Esophagus squamous epithelium (tissue), 5 donors: ENCODE measurements at regions not wholly inside any gene's neighbourhood (a gene's known extent, or its start where the extent isn't known, plus 50 kb on each side); places are given as distances from the start of the nearest gene placed in this dataset.

Source experiments
- DNase-seq: peaks from one replicate; lab custom pipeline; 2025; lab: John Stamatoyannopoulos, UW
- H3K27ac ChIP-seq, 4 donors: fragments of 200-600 bp; sonication (generic); one replicate each; pipeline ENCODE4 v1.5.1; 2016 to 2019; ENCODE audit warnings: mild to moderate bottlenecking in 1 of 4
- H3K27me3 ChIP-seq, 4 donors: fragments of 200-600 bp; sonication (generic); 1 replicate in 3 of 4; 2 replicates in 1 of 4; pipeline versions ENCODE4 v1.5.1 to v1.6.0; 2017 to 2021; ENCODE audit warnings: antibody characterized with exemption in 1 of 4
- H3K36me3 ChIP-seq, 3 donors: fragments of 200-600 bp; sonication (generic); one replicate each; pipeline ENCODE4 v1.5.1; 2016 to 2019
- H3K4me1 ChIP-seq, 3 donors: fragments of 200-600 bp; sonication (generic); one replicate each; pipeline ENCODE4 v1.5.1; 2017 to 2019
- H3K4me3 ChIP-seq, 4 donors: fragments of 200-600 bp; sonication (generic); 1 replicate in 3 of 4; 2 replicates in 1 of 4; pipeline ENCODE4 v1.5.1; 2016 to 2019; ENCODE audit warnings: mild to moderate bottlenecking in 2 of 4, moderate library complexity in 1 of 4
- H3K9me3 ChIP-seq, 3 donors: fragments of 200-600 bp; sonication (generic); one replicate each; pipeline ENCODE4 v1.5.1; 2016 to 2019
- CTCF ChIP-seq, 6 experiments: fragments of 450-650 bp in 4 of 6; fragments of 200-600 bp in 2 of 6; sonication (generic) in 2 of 6; IDR thresholded peaks; one replicate each; pipeline ENCODE4 v1.5.1; 2016 to 2019; ENCODE audit warnings: antibody characterized with exemption in 6 of 6, mild to moderate bottlenecking in 4 of 6, moderate library complexity in 4 of 6
- POLR2A ChIP-seq, 4 donors: fragments of 450-650 bp; IDR thresholded peaks; one replicate each; pipeline ENCODE4 v1.6.1; 2017; ENCODE audit warnings: antibody characterized with exemption in 4 of 4, mild to moderate bottlenecking in 4 of 4, moderate library complexity in 3 of 4
- WGBS, 2 donors: methylation state at CpG; one replicate each; pipeline ENCODE4 v1.1.5; 2018; 5-methylcytosine and 5-hydroxymethylcytosine counted together
- intact Hi-C: fragments of 100-400 bp; cut with DNase I; formaldehyde crosslinking; loops from one replicate; pipeline ENCODE4 v1.15.0; 2022
- donor health status: DM: yes; HTN: yes; CAD: no.

- no peak for TF ChIP-seq CTCF (IDR thresholded peaks at IDR 0.05)
- TF ChIP-seq POLR2A (IDR thresholded peaks at IDR 0.05), result no peak
- no peak for DNase-seq
- intact Hi-C loops, result no loop called here
- H3K36me3 ChIP-seq, result no peaks in the 10 kb centered on the region
- H3K4me3 ChIP-seq, result no peak overlapping the region
- H3K27ac ChIP-seq, result no peak overlapping the region
- H3K9me3 ChIP-seq, result no peaks in the 10 kb centered on the region
- no peaks in the 10 kb centered on the region for H3K4me1 ChIP-seq
- H3K27me3 ChIP-seq, result no peaks in the 10 kb centered on the region
Observed at GRCh38 chr4:107216379-107216778, 180.3 kb upstream of the DKK2 start.

GRCh38 chr4:107215222-107215621 lies 179.1 kb upstream of the DKK2 start:
- Histone ChIP-seq H3K27me3 (no peaks in the 10 kb centered on the region), H3K27ac (no peak overlapping the region), H3K4me1 (peaks cover 0 to 2% (median 0%) of the 10 kb centered on the region in 3 donors), H3K36me3 (no peaks in the 10 kb centered on the region), H3K4me3 (no peak overlapping the region), H3K9me3 (no peaks in the 10 kb centered on the region)
- intact Hi-C loops, result no loop called here
- no peak for DNase-seq
- 100% methylated on average over 1 of the region's 1 CpG for WGBS, 2 donors
- TF ChIP-seq CTCF (IDR thresholded peaks at IDR 0.05), result no peak
- TF ChIP-seq POLR2A (IDR thresholded peaks at IDR 0.05), result no peak

GRCh38 chr4:107213880-107214279 lies 177.8 kb upstream of the DKK2 start:
- 76 to 77% methylated on average over 2 of the region's 2 CpGs for WGBS, 2 donors
- Histone ChIP-seq H3K27me3 (no peaks in the 10 kb centered on the region), H3K4me1 (peaks cover 0 to 2% (median 0%) of the 10 kb centered on the region in 3 donors), H3K4me3 (no peak overlapping the region), H3K27ac (no peak overlapping the region), H3K9me3 (no peaks in the 10 kb centered on the region), H3K36me3 (no peaks in the 10 kb centered on the region)
- no peak for DNase-seq
- intact Hi-C loops, result no loop called here
- no peak for TF ChIP-seq CTCF (IDR thresholded peaks at IDR 0.05)
- no peak for TF ChIP-seq POLR2A (IDR thresholded peaks at IDR 0.05)

- DNase-seq, result no peak
- intact Hi-C loops, result no loop called here
- Histone ChIP-seq H3K27ac (no peak overlapping the region), H3K4me3 (no peak overlapping the region), H3K36me3 (no peaks in the 10 kb centered on the region), H3K4me1 (peaks cover 0 to 2% (median 0%) of the 10 kb centered on the region in 3 donors), H3K9me3 (no peaks in the 10 kb centered on the region), H3K27me3 (no peaks in the 10 kb centered on the region)
- TF ChIP-seq POLR2A (IDR thresholded peaks at IDR 0.05) (no peak), CTCF (IDR thresholded peaks at IDR 0.05) (no peak)
- 78 to 100% methylated on average over 3 of the region's 3 CpGs for WGBS, 2 donors
Observed at GRCh38 chr4:107213410-107213809, 177.3 kb upstream of the DKK2 start.

GRCh38 chr4:107212565-107212964 lies 176.5 kb upstream of the DKK2 start:
- no peaks in the 10 kb centered on the region for H3K36me3 ChIP-seq
- no peak for DNase-seq
- intact Hi-C loops, result no loop called here
- H3K27me3 ChIP-seq, result no peaks in the 10 kb centered on the region
- 91 to 95% methylated on average over 2 of the region's 2 CpGs for WGBS, 2 donors
- H3K27ac ChIP-seq, result no peak overlapping the region
- peaks cover 0 to 2% (median 0%) of the 10 kb centered on the region in 3 donors for H3K4me1 ChIP-seq
- H3K9me3 ChIP-seq, result no peaks in the 10 kb centered on the region
- TF ChIP-seq CTCF (IDR thresholded peaks at IDR 0.05) (no peak), POLR2A (IDR thresholded peaks at IDR 0.05) (no peak)
- H3K4me3 ChIP-seq, result no peak overlapping the region
